ENCODE measurements at regions not wholly inside any gene's neighbourhood (a gene's known extent, or its start where the extent isn't known, plus 50 kb on each side); places are given as distances from the start of the nearest gene placed in this dataset.

DNA sequence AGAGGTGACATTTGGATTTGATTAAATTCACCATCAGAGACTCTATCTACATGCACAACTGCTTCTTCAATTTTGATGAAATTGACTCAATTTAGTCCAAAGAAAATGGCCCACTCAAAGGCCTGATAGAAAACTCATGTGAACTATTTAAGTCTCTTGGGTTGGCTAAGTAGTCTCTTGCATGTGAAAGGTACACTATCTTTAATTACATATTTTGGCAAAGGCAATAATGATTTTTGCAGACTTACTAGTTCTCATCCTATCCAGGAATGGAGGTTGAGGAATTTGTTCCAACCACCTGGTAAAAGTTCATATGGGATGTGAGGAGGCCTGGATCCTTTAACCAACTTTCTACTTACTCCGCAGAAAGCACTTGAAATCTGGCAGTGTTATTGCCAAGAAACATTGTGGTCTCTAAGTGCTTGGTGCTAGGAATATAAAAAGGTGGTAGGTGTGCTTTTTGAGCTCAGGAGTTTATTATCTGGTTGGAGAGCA, 618.6 kb upstream of the MKI67 start:
- H3K9ac ChIP-seq (ENCODE audit: low read length), result no peak overlapping the region
- H3K36me3 ChIP-seq (ENCODE audit: insufficient read depth, low read length), result no peaks in the 10 kb centered on the region
- H2AFZ ChIP-seq (ENCODE audit: low read length), result no peak overlapping the region
- H3K9me2 ChIP-seq (replicated peaks; ENCODE audit: insufficient read depth, low read length), result no peaks in the 10 kb centered on the region
- no peaks in the 10 kb centered on the region for H3K9me3 ChIP-seq (ENCODE audit: low read length)
- H4K20me1 ChIP-seq (ENCODE audit: insufficient read depth, low read depth, low read length), result no peaks in the 10 kb centered on the region
- no peaks in the 10 kb centered on the region for H3K79me2 ChIP-seq (ENCODE audit: low read length)
- H3K4me2 ChIP-seq (ENCODE audit: low read depth, low read length, poor library complexity, severe bottlenecking), result no peak overlapping the region
- no peaks in the 10 kb centered on the region for H3K4me1 ChIP-seq (ENCODE audit: low read length)
- no peaks in the 10 kb centered on the region for H3K27me3 ChIP-seq (ENCODE audit: low read length)
- no peak overlapping the region for H3K27ac ChIP-seq (ENCODE audit: low read length)
- no peak overlapping the region for H3K4me3 ChIP-seq (ENCODE audit: low read length)
- DNase-seq, result no peak

GRCh38 chr10:128747582-128748346, 621.5 kb upstream of the MKI67 start:
- Histone ChIP-seq H3K4me1 (ENCODE audit: low read length) (no peaks in the 10 kb centered on the region), H3K27ac (ENCODE audit: low read length) (no peak overlapping the region), H3K9me3 (ENCODE audit: low read length) (no peaks in the 10 kb centered on the region), H3K4me3 (ENCODE audit: low read length) (no peak overlapping the region), H3K36me3 (ENCODE audit: insufficient read depth, low read length) (no peaks in the 10 kb centered on the region), H4K20me1 (ENCODE audit: insufficient read depth, low read depth, low read length) (no peaks in the 10 kb centered on the region), H2AFZ (ENCODE audit: low read length) (no peak overlapping the region), H3K79me2 (ENCODE audit: low read length) (no peaks in the 10 kb centered on the region), H3K27me3 (ENCODE audit: low read length) (no peaks in the 10 kb centered on the region), H3K4me2 (ENCODE audit: low read depth, low read length, poor library complexity, severe bottlenecking) (no peak overlapping the region), H3K9ac (ENCODE audit: low read length) (no peak overlapping the region), H3K9me2 (replicated peaks; ENCODE audit: insufficient read depth, low read length) (no peaks in the 10 kb centered on the region)
- no peak for DNase-seq

- Histone ChIP-seq H2AFZ (ENCODE audit: low read length) (no peak overlapping the region), H3K36me3 (ENCODE audit: insufficient read depth, low read length) (no peaks in the 10 kb centered on the region), H3K27ac (ENCODE audit: low read length) (no peak overlapping the region), H4K20me1 (ENCODE audit: insufficient read depth, low read depth, low read length) (no peaks in the 10 kb centered on the region), H3K9me2 (replicated peaks; ENCODE audit: insufficient read depth, low read length) (no peaks in the 10 kb centered on the region), H3K9ac (ENCODE audit: low read length) (no peak overlapping the region), H3K4me2 (ENCODE audit: low read depth, low read length, poor library complexity, severe bottlenecking) (no peak overlapping the region), H3K4me1 (ENCODE audit: low read length) (no peaks in the 10 kb centered on the region; the same call in 1 of the 2 replicates), H3K9me3 (ENCODE audit: low read length) (no peaks in the 10 kb centered on the region), H3K79me2 (ENCODE audit: low read length) (no peaks in the 10 kb centered on the region), H3K4me3 (ENCODE audit: low read length) (no peak overlapping the region), H3K27me3 (ENCODE audit: low read length) (no peaks in the 10 kb centered on the region)
- DNase-seq, result no peak
These were observed 625.1 kb upstream of the MKI67 start for GRCh38 chr10:128751284-128751683.

GRCh38 chr10:128751851-128752250, 625.6 kb upstream of the MKI67 start:
- no peaks in the 10 kb centered on the region for H3K9me2 ChIP-seq (replicated peaks; ENCODE audit: insufficient read depth, low read length)
- DNase-seq, result no peak
- no peak overlapping the region for H2AFZ ChIP-seq (ENCODE audit: low read length)
- H4K20me1 ChIP-seq (ENCODE audit: insufficient read depth, low read depth, low read length), result no peaks in the 10 kb centered on the region
- no peaks in the 10 kb centered on the region for H3K9me3 ChIP-seq (ENCODE audit: low read length)
- H3K27me3 ChIP-seq (ENCODE audit: low read length), result no peaks in the 10 kb centered on the region
- no peak overlapping the region for H3K27ac ChIP-seq (ENCODE audit: low read length)
- H3K36me3 ChIP-seq (ENCODE audit: insufficient read depth, low read length), result no peaks in the 10 kb centered on the region
- no peaks in the 10 kb centered on the region for H3K79me2 ChIP-seq (ENCODE audit: low read length)
- no peaks in the 10 kb centered on the region; the same call in 1 of the 2 replicates for H3K4me1 ChIP-seq (ENCODE audit: low read length)
- H3K9ac ChIP-seq (ENCODE audit: low read length), result no peak overlapping the region
- H3K4me2 ChIP-seq (ENCODE audit: low read depth, low read length, poor library complexity, severe bottlenecking), result no peak overlapping the region
- H3K4me3 ChIP-seq (ENCODE audit: low read length), result no peak overlapping the region

DNA sequence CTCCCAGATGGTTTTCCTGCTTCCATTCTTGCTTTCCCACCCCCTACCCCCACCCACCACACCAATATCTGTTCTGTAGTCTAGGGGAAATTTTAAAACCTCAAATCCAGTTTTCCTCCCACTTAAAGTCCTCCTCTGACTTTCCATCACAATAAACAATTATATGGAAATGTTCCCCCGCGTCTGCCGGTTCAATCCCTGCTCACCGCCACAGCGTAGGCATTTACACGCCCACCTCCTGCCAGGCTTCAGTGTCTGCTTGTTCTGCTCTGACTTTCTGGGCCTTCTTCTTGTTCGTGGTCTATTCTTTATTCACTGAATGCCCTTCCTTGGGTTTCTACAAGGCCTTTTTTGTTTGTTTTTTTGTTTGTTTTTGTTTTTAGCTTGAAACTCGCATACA, 633.0 kb upstream of the MKI67 start:
- no peak overlapping the region for H3K9ac ChIP-seq (ENCODE audit: low read length)
- no peaks in the 10 kb centered on the region for H3K9me3 ChIP-seq (ENCODE audit: low read length)
- no peak overlapping the region for H3K4me2 ChIP-seq (ENCODE audit: low read depth, low read length, poor library complexity, severe bottlenecking)
- H3K4me3 ChIP-seq (ENCODE audit: low read length), result no peak overlapping the region
- no peaks in the 10 kb centered on the region for H3K9me2 ChIP-seq (replicated peaks; ENCODE audit: insufficient read depth, low read length)
- DNase-seq, result no peak
- H2AFZ ChIP-seq (ENCODE audit: low read length), result no peak overlapping the region
- H3K79me2 ChIP-seq (ENCODE audit: low read length), result no peaks in the 10 kb centered on the region
- H3K27ac ChIP-seq (ENCODE audit: low read length), result no peak overlapping the region
- H3K36me3 ChIP-seq (ENCODE audit: insufficient read depth, low read length), result no peaks in the 10 kb centered on the region
- no peaks in the 10 kb centered on the region for H4K20me1 ChIP-seq (ENCODE audit: insufficient read depth, low read depth, low read length)
- H3K4me1 ChIP-seq (ENCODE audit: low read length), result no peaks in the 10 kb centered on the region; the same call in none of the 2 replicates
- no peaks in the 10 kb centered on the region for H3K27me3 ChIP-seq (ENCODE audit: low read length)

GRCh38 chr10:128763588-128763987, 637.4 kb upstream of the MKI67 start:
- no peaks in the 10 kb centered on the region for H3K9me2 ChIP-seq (replicated peaks; ENCODE audit: insufficient read depth, low read length)
- no peaks in the 10 kb centered on the region for H3K36me3 ChIP-seq (ENCODE audit: insufficient read depth, low read length)
- DNase-seq, result no peak
- no peaks in the 10 kb centered on the region for H3K27me3 ChIP-seq (ENCODE audit: low read length)
- H3K9me3 ChIP-seq (ENCODE audit: low read length), result no peaks in the 10 kb centered on the region
- no peak overlapping the region for H2AFZ ChIP-seq (ENCODE audit: low read length)
- no peak overlapping the region for H3K9ac ChIP-seq (ENCODE audit: low read length)
- no peak overlapping the region for H3K4me3 ChIP-seq (ENCODE audit: low read length)
- no peaks in the 10 kb centered on the region for H3K79me2 ChIP-seq (ENCODE audit: low read length)
- H3K4me2 ChIP-seq (ENCODE audit: low read depth, low read length, poor library complexity, severe bottlenecking), result no peak overlapping the region
- no peak overlapping the region for H3K27ac ChIP-seq (ENCODE audit: low read length)
- H3K4me1 ChIP-seq (ENCODE audit: low read length), result no peaks in the 10 kb centered on the region
- H4K20me1 ChIP-seq (ENCODE audit: insufficient read depth, low read depth, low read length), result no peaks in the 10 kb centered on the region

DNA sequence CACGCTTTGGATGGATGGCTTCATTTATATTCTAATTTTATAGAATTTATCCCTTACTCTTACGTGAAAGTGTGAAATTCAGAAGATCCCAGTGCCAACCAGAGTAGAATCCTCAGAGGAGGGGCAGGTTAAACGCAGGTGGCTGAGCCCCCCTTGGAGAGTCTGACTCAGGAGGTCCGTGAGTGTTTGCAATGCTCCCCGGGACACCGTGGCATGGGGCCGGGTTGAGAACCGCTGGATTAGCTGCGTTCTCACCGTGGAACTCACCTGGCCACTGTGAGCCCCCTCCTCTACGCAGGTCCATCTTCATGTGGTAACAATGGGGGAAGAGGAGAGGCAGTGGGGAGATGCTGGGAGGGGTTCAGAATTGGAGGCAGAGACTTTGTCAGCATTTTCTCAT, 638.0 kb upstream of the MKI67 start:
- Histone ChIP-seq H3K79me2 (ENCODE audit: low read length) (no peaks in the 10 kb centered on the region), H2AFZ (ENCODE audit: low read length) (no peak overlapping the region), H3K27me3 (ENCODE audit: low read length) (no peaks in the 10 kb centered on the region), H3K27ac (ENCODE audit: low read length) (no peak overlapping the region), H3K4me3 (ENCODE audit: low read length) (no peak overlapping the region), H4K20me1 (ENCODE audit: insufficient read depth, low read depth, low read length) (no peaks in the 10 kb centered on the region), H3K9me2 (replicated peaks; ENCODE audit: insufficient read depth, low read length) (no peaks in the 10 kb centered on the region), H3K9ac (ENCODE audit: low read length) (no peak overlapping the region), H3K36me3 (ENCODE audit: insufficient read depth, low read length) (no peaks in the 10 kb centered on the region), H3K9me3 (ENCODE audit: low read length) (no peaks in the 10 kb centered on the region), H3K4me2 (ENCODE audit: low read depth, low read length, poor library complexity, severe bottlenecking) (no peak overlapping the region), H3K4me1 (ENCODE audit: low read length) (no peaks in the 10 kb centered on the region)
- no peak for DNase-seq

DNA sequence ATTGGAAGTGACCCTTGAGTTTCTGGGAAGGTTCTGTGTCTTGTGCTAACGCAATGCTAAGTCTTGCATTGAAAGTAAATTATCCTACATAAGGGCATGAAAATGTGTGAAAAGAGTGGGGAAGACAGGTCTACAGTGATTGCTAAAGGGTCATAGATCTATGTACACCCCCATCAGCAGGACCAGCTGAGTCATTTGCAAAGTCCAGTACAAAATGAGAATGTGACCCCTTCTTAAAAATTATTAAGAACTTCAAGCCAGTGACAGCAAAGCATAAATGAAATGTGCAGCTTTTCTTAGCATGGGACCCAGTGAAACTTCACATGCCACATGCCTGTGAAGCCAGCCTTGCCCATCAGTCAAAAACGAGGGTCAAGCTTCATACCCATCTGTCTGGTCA, 640.7 kb upstream of the MKI67 start:
- no peaks in the 10 kb centered on the region for H3K9me2 ChIP-seq (replicated peaks; ENCODE audit: insufficient read depth, low read length)
- H3K4me3 ChIP-seq (ENCODE audit: low read length), result no peak overlapping the region
- H3K27me3 ChIP-seq (ENCODE audit: low read length), result no peaks in the 10 kb centered on the region
- DNase-seq, result no peak
- no peaks in the 10 kb centered on the region for H3K79me2 ChIP-seq (ENCODE audit: low read length)
- H3K36me3 ChIP-seq (ENCODE audit: insufficient read depth, low read length), result no peaks in the 10 kb centered on the region
- no peak overlapping the region for H3K4me2 ChIP-seq (ENCODE audit: low read depth, low read length, poor library complexity, severe bottlenecking)
- no peak overlapping the region for H2AFZ ChIP-seq (ENCODE audit: low read length)
- H3K27ac ChIP-seq (ENCODE audit: low read length), result no peak overlapping the region
- H3K9ac ChIP-seq (ENCODE audit: low read length), result no peak overlapping the region
- no peaks in the 10 kb centered on the region for H3K4me1 ChIP-seq (ENCODE audit: low read length)
- H3K9me3 ChIP-seq (ENCODE audit: low read length), result no peaks in the 10 kb centered on the region
- H4K20me1 ChIP-seq (ENCODE audit: insufficient read depth, low read depth, low read length), result no peaks in the 10 kb centered on the region
